ENCODE measurements at regions not wholly inside any gene's neighbourhood (a gene's known extent, or its start where the extent isn't known, plus 50 kb on each side); places are given as distances from the start of the nearest gene placed in this dataset.

DNA sequence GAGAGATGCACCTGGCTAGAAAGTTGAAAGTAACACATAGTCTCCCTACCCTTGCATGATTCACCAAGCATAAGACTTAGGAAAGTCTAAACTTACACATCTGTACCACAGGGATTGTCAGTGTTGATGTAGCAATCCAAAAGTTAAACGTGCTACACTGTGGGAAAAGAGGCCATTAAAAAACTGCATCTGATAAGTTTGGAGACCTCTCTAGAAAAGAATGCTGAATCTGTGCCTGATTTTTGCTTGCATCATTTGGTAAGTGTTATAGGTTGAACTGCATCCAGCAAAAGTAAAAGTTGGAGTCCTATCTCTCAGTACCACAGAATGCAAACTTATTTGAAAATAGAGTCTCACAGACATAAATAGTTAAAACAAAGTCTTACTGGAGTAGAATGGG is 126.6 kb downstream of the SLC6A15 start:
- TF ChIP-seq, protein P1, sequence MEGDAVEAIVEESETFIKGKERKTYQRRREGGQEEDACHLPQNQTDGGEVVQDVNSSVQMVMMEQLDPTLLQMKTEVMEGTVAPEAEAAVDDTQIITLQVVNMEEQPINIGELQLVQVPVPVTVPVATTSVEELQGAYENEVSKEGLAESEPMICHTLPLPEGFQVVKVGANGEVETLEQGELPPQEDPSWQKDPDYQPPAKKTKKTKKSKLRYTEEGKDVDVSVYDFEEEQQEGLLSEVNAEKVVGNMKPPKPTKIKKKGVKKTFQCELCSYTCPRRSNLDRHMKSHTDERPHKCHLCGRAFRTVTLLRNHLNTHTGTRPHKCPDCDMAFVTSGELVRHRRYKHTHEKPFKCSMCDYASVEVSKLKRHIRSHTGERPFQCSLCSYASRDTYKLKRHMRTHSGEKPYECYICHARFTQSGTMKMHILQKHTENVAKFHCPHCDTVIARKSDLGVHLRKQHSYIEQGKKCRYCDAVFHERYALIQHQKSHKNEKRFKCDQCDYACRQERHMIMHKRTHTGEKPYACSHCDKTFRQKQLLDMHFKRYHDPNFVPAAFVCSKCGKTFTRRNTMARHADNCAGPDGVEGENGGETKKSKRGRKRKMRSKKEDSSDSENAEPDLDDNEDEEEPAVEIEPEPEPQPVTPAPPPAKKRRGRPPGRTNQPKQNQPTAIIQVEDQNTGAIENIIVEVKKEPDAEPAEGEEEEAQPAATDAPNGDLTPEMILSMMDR (IDR thresholded peaks at IDR 0.05) = no peak
- no peak for DNase-seq
- ATAC-seq = no peak
- intact Hi-C loops (cut with DNase I, micrococcal nuclease) = no loop called here
- H3K9me3 ChIP-seq = no peaks in the 10 kb centered on the region
- H3K36me3 ChIP-seq (ENCODE audit: low read depth) = no peaks in the 10 kb centered on the region
- H3K4me1 ChIP-seq (ENCODE audit: low read depth) = no peaks in the 10 kb centered on the region
- H3K4me3 ChIP-seq = no peak overlapping the region

DNA sequence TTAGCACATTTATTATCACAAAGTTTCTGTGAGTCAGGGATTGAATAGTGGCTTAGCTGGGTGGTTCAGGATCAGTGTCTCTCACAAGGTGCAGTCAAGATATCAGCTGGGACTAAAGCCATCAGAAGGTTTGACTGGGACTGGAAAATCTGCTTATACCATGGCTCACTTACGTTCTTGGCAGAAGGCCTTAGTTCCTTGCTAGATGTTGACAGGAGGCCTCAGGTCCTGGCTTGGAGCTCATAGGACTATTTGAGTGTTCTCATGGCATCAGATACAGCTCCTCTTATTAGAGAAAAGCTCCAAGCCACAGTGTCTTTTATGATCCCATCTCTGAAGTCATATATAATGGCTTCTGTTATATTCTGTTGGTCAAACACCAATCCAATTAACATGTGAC is 127.3 kb downstream of the SLC6A15 start:
- intact Hi-C loops (cut with DNase I, micrococcal nuclease) = no loop called here
- TF ChIP-seq, protein P1 (IDR thresholded peaks at IDR 0.05) = no peak
- no peak for ATAC-seq

DNA sequence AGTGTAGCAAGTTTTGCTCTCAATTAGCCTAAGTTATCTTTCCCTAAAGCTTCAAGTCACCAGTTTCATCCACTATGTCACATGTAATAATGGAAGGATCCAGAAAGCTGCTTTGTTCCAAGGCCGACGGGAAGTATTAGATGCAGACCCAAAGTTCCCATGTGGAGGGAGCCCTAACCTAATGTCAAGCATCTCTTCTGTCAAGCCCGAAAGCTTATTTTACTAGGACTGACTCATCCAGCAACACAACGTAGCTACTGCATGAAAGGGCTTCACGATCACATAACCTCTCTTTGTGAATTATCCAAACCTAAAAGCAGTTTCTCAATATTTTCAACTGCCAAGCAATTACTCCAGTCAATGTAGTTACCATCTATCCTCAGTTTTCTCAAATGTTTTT is 133.4 kb downstream of the SLC6A15 start:
- intact Hi-C loops (cut with DNase I, micrococcal nuclease) = no loop called here
- Histone ChIP-seq H3K36me3 (ENCODE audit: low read depth) (no peaks in the 10 kb centered on the region), H3K9me3 (no peaks in the 10 kb centered on the region), H3K4me1 (ENCODE audit: low read depth) (no peaks in the 10 kb centered on the region), H3K4me3 (no peak overlapping the region)
- no peak for ATAC-seq
- DNase-seq = no peak
- TF ChIP-seq, protein P1 (IDR thresholded peaks at IDR 0.05) = no peak

More for the DNA sequence above, 127.3 kb downstream of the SLC6A15 start:
- no peak overlapping the region for H3K4me3 ChIP-seq
- H3K4me1 ChIP-seq (ENCODE audit: low read depth) = no peaks in the 10 kb centered on the region
- no peaks in the 10 kb centered on the region for H3K36me3 ChIP-seq (ENCODE audit: low read depth)
- no peaks in the 10 kb centered on the region for H3K9me3 ChIP-seq
- no peak for DNase-seq

DNA sequence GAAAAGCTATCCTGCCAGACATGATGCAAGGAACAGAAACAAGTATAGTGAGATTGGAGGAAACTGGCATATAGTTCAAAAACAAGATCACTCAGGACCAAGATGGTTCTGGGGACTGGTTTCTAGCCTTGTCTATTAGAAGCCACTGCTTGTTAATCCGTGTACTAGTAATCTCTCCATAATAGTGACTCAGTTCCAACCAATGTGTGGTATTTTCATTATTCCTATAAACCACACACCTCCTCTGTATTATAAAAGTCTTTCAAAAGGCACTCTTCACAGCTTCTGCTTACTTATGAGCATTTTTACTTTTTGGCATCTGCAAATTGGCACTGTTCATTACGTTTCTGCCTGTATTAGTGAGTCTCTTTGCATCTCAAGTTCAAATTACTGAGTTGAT is 140.3 kb downstream of the SLC6A15 start:
- DNase-seq (no peak), ATAC-seq (no peak)
- Histone ChIP-seq H3K9me3 (no peaks in the 10 kb centered on the region), H3K36me3 (ENCODE audit: low read depth) (no peaks in the 10 kb centered on the region), H3K4me1 (ENCODE audit: low read depth) (no peaks in the 10 kb centered on the region), H3K4me3 (no peak overlapping the region)
- TF ChIP-seq, protein P1 (IDR thresholded peaks at IDR 0.05) = no peak
- intact Hi-C loops (cut with DNase I, micrococcal nuclease) = no loop called here

DNA sequence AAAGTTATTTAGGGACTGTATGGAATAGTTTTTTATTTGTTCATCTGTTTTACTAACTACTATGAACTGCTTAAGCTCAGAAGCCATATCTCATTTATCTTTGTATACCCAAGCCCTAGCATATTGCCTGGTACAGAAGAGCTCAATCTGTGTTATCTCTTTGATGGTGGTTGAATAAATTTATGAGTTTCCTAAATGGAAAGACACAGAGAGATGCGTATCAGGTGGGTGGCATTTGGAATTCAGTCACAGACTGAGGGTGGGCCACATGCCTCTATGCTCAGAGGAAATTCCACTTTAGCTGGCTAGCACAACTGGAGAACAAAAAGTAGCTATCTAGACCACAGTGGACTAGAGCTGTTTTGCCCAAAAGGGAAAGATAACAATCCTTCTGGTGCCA is 145.5 kb downstream of the SLC6A15 start:
- Histone ChIP-seq H3K4me1 (ENCODE audit: low read depth) (no peaks in the 10 kb centered on the region), H3K36me3 (ENCODE audit: low read depth) (no peaks in the 10 kb centered on the region), H3K4me3 (no peak overlapping the region), H3K9me3 (no peaks in the 10 kb centered on the region)
- no peak for DNase-seq
- no peak for ATAC-seq
- TF ChIP-seq, protein P1 (IDR thresholded peaks at IDR 0.05) = no peak
- intact Hi-C loops (cut with DNase I, micrococcal nuclease) = no loop called here

DNA sequence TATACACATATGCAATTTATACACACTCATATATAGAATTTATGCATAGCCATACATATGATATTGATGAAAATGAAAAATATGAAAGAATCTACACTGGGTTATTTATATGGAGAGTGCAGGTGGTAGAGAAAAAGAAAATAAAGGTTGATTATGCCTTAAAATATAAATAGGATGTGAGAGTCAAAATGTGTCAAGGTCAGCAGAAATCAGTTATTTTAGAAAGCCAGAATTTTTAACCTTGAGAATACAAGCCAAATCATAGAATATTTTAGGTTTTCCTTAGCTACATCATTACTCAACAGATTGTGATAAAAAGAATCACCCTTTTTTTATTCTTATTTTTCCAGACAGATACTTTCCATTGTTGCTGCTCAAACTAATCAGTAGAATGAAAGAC is 146.2 kb downstream of the SLC6A15 start:
- Histone ChIP-seq H3K9me3 (no peaks in the 10 kb centered on the region), H3K4me3 (no peak overlapping the region), H3K36me3 (ENCODE audit: low read depth) (no peaks in the 10 kb centered on the region), H3K4me1 (ENCODE audit: low read depth) (no peaks in the 10 kb centered on the region)
- no peak for DNase-seq
- no peak for ATAC-seq
- intact Hi-C loops (cut with DNase I, micrococcal nuclease) = no loop called here
- TF ChIP-seq, protein P1 (IDR thresholded peaks at IDR 0.05) = no peak

Measured in mucosa of descending colon (tissue), 3 donors.